ENCODE measurements at regions not wholly inside any gene's neighbourhood (a gene's known extent, or its start where the extent isn't known, plus 50 kb on each side); places are given as distances from the start of the nearest gene placed in this dataset.
"Not testable (repeated sequence)": the region's sequence is repeated elsewhere in the genome, so short reads cannot be mapped to it uniquely, and the experiment has no call there.

DNA sequence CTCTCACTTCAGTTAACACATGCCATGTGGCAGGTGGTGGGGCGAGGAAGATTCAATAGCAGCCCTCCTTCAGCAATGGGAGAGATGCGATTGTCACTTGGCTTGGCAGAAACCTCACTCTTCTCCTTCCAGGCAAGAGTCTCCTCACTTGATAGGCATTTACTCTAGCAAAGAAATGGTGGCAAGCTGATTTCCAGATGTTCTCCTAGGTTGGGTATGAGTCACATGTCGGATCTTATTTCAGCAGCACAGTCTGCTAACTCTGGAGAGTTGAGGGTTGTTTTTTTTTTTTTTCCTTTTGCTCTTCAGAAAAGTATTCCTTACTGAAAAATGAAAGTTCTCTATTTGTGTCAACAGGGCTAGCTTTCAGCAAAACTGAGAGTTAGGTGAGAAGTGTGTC is 119.5 kb upstream of the CHRDL1 start:
- H3K4me1 ChIP-seq (ENCODE audit: control insufficient read depth, extremely low read depth, insufficient read depth, low read length): no peaks in the 10 kb centered on the region
- H3K4me3 ChIP-seq (ENCODE audit: control insufficient read depth in 2 of 3, extremely low read depth in 1 of 3, insufficient read depth in 2 of 3, low read depth in 1 of 3, low read length in 3 of 3): no peak overlapping the region
- no peak overlapping the region for H3K27ac ChIP-seq (ENCODE audit: control insufficient read depth, insufficient read depth, low read length)
- no peak overlapping the region for H2AFZ ChIP-seq (ENCODE audit: control insufficient read depth, low read length)
- no peaks in the 10 kb centered on the region for H4K20me1 ChIP-seq (ENCODE audit: control insufficient read depth, extremely low read depth, insufficient read depth, low read length)
- DNase-seq (ENCODE audit: low read depth, low spot score) (no peak), FAIRE-seq (no peak)
- H3K27me3 ChIP-seq (ENCODE audit: control insufficient read depth, extremely low read depth, insufficient read depth, low read length): no peaks in the 10 kb centered on the region
- H3K4me2 ChIP-seq (ENCODE audit: control insufficient read depth, extremely low read depth, insufficient read depth, low read depth, low read length): no peak overlapping the region
- no peaks in the 10 kb centered on the region for H3K9me3 ChIP-seq (ENCODE audit: control insufficient read depth, low read depth, low read length)
- no peaks in the 10 kb centered on the region for H3K79me2 ChIP-seq (ENCODE audit: control insufficient read depth, insufficient read depth, low read length)
- H3K9me1 ChIP-seq (ENCODE audit: control insufficient read depth, extremely low read depth, insufficient read depth, low read length): no peaks in the 10 kb centered on the region
- H3K9ac ChIP-seq (ENCODE audit: control insufficient read depth, extremely low read depth, insufficient read depth, low read length): no peak overlapping the region
- no peaks in the 10 kb centered on the region for H3K36me3 ChIP-seq (ENCODE audit: control insufficient read depth in 2 of 2, extremely low read depth in 1 of 2, insufficient read depth in 2 of 2, low read length in 2 of 2)
- TF ChIP-seq EZH2 (IDR thresholded peaks at IDR 0.05; ENCODE audit: low read length): no peak
- TF ChIP-seq, protein P1, sequence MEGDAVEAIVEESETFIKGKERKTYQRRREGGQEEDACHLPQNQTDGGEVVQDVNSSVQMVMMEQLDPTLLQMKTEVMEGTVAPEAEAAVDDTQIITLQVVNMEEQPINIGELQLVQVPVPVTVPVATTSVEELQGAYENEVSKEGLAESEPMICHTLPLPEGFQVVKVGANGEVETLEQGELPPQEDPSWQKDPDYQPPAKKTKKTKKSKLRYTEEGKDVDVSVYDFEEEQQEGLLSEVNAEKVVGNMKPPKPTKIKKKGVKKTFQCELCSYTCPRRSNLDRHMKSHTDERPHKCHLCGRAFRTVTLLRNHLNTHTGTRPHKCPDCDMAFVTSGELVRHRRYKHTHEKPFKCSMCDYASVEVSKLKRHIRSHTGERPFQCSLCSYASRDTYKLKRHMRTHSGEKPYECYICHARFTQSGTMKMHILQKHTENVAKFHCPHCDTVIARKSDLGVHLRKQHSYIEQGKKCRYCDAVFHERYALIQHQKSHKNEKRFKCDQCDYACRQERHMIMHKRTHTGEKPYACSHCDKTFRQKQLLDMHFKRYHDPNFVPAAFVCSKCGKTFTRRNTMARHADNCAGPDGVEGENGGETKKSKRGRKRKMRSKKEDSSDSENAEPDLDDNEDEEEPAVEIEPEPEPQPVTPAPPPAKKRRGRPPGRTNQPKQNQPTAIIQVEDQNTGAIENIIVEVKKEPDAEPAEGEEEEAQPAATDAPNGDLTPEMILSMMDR (optimal IDR thresholded peaks at IDR 0.05 in 1 of 3, IDR thresholded peaks at IDR 0.05 in 1 of 3, conservative IDR thresholded peaks at IDR 0.05 in 1 of 3; ENCODE audit: extremely low read depth in 1 of 3, insufficient read depth in 2 of 3, low read length in 3 of 3): no peak
- dilution Hi-C loops (cut with MboI; ENCODE audit: extremely low pct_ligation_motif_present, low sequenced_read_pairs): no loop called here

DNA sequence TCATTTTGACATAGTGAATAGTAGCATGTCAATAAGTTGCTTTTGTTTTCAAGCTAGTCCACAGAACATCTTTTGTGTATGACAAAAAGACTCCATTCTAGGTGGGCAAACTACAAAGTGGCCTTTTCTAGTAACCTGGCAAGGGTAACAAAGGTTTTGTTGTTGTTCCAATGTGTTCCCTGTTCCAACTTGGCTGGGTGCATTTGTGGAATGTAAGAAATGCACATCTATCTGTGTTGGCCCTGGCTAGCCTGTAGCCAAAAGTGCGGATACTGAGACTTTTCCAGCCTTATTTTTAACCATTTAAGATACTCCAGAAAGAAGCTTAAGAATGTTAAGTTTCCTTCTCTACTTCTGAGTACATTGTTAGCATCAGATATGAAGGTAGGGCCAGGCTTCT is 118.7 kb upstream of the CHRDL1 start:
- DNase-seq (ENCODE audit: low read depth, low spot score) (no peak), FAIRE-seq (no peak)
- H3K4me3 ChIP-seq (ENCODE audit: control insufficient read depth in 2 of 3, extremely low read depth in 1 of 3, insufficient read depth in 2 of 3, low read depth in 1 of 3, low read length in 3 of 3): no peak overlapping the region
- no peak overlapping the region for H3K9ac ChIP-seq (ENCODE audit: control insufficient read depth, extremely low read depth, insufficient read depth, low read length)
- H3K4me1 ChIP-seq (ENCODE audit: control insufficient read depth, extremely low read depth, insufficient read depth, low read length): no peaks in the 10 kb centered on the region
- dilution Hi-C loops (cut with MboI; ENCODE audit: extremely low pct_ligation_motif_present, low sequenced_read_pairs): no loop called here
- no peaks in the 10 kb centered on the region for H4K20me1 ChIP-seq (ENCODE audit: control insufficient read depth, extremely low read depth, insufficient read depth, low read length)
- no peaks in the 10 kb centered on the region for H3K9me1 ChIP-seq (ENCODE audit: control insufficient read depth, extremely low read depth, insufficient read depth, low read length)
- H3K36me3 ChIP-seq (ENCODE audit: control insufficient read depth in 2 of 2, extremely low read depth in 1 of 2, insufficient read depth in 2 of 2, low read length in 2 of 2): no peaks in the 10 kb centered on the region
- no peak for TF ChIP-seq EZH2 (IDR thresholded peaks at IDR 0.05; ENCODE audit: low read length)
- TF ChIP-seq, protein P1 (optimal IDR thresholded peaks at IDR 0.05 in 1 of 3, IDR thresholded peaks at IDR 0.05 in 1 of 3, conservative IDR thresholded peaks at IDR 0.05 in 1 of 3; ENCODE audit: extremely low read depth in 1 of 3, insufficient read depth in 2 of 3, low read length in 3 of 3): no peak
- no peak overlapping the region for H3K27ac ChIP-seq (ENCODE audit: control insufficient read depth, insufficient read depth, low read length)
- H3K79me2 ChIP-seq (ENCODE audit: control insufficient read depth, insufficient read depth, low read length): no peaks in the 10 kb centered on the region
- no peaks in the 10 kb centered on the region for H3K27me3 ChIP-seq (ENCODE audit: control insufficient read depth, extremely low read depth, insufficient read depth, low read length)
- no peaks in the 10 kb centered on the region for H3K9me3 ChIP-seq (ENCODE audit: control insufficient read depth, low read depth, low read length)
- H3K4me2 ChIP-seq (ENCODE audit: control insufficient read depth, extremely low read depth, insufficient read depth, low read depth, low read length): no peak overlapping the region
- no peak overlapping the region for H2AFZ ChIP-seq (ENCODE audit: control insufficient read depth, low read length)

DNA sequence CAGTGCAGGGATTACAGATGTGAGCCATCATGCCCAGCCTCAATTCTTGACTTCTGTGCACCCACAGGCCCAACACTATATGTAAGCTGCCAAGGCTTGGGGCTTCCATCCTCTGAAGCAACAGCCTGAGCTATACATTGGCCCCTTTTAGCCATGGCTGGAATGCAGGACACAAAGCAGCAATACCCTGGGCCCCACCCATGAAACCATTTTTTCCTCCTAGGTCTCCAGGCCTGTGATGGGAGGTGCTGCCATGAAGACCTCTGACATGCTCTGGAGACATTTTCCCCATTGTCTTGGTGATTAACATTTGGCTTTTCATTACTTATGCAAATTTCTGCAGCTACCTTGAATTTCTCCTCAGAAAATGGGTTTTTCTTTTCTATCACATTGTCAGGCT is 109.1 kb upstream of the CHRDL1 start:
- H3K9me1 ChIP-seq (ENCODE audit: control insufficient read depth, extremely low read depth, insufficient read depth, low read length); H3K4me2 ChIP-seq (ENCODE audit: control insufficient read depth, extremely low read depth, insufficient read depth, low read depth, low read length); dilution Hi-C loops (cut with MboI; ENCODE audit: extremely low pct_ligation_motif_present, low sequenced_read_pairs); H3K27me3 ChIP-seq (ENCODE audit: control insufficient read depth, extremely low read depth, insufficient read depth, low read length); FAIRE-seq; H2AFZ ChIP-seq (ENCODE audit: control insufficient read depth, low read length); H3K4me3 ChIP-seq (ENCODE audit: control insufficient read depth in 2 of 3, extremely low read depth in 1 of 3, insufficient read depth in 2 of 3, low read depth in 1 of 3, low read length in 3 of 3); H3K36me3 ChIP-seq (ENCODE audit: control insufficient read depth in 2 of 2, extremely low read depth in 1 of 2, insufficient read depth in 2 of 2, low read length in 2 of 2); H3K9ac ChIP-seq (ENCODE audit: control insufficient read depth, extremely low read depth, insufficient read depth, low read length); H3K4me1 ChIP-seq (ENCODE audit: control insufficient read depth, extremely low read depth, insufficient read depth, low read length); H4K20me1 ChIP-seq (ENCODE audit: control insufficient read depth, extremely low read depth, insufficient read depth, low read length); H3K9me3 ChIP-seq (ENCODE audit: control insufficient read depth, low read depth, low read length); DNase-seq (ENCODE audit: low read depth, low spot score); H3K79me2 ChIP-seq (ENCODE audit: control insufficient read depth, insufficient read depth, low read length); H3K27ac ChIP-seq (ENCODE audit: control insufficient read depth, insufficient read depth, low read length): not testable (repeated sequence)

Measured in keratinocyte (primary cell).